ENCODE measurements at regions not wholly inside any gene's neighbourhood (a gene's known extent, or its start where the extent isn't known, plus 50 kb on each side); places are given as distances from the start of the nearest gene placed in this dataset.

DNA sequence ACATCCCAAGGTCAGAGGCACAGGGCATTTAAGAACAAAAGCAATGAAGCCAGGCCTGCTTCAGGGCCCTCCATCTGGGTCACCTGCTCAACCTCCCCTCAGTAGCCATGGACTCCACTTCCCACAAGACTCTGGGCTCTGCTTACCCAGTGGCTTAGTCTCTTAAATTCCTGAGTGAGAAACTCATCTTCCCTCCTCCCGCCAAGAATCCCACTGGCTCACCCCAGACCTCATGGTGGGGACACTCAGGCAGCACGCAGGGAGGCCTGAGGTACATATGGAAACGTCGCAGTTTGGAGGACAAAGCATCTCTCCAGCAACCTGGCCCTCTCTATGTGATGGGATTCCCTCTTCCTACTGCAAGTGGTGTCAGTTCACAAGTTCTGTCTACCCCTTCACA lies 326.7 kb upstream of the CDH5 start:
- FAIRE-seq (no peak), DNase-seq (ENCODE audit: insufficient read length, low spot score) (no peak)
- TF ChIP-seq, protein P1, sequence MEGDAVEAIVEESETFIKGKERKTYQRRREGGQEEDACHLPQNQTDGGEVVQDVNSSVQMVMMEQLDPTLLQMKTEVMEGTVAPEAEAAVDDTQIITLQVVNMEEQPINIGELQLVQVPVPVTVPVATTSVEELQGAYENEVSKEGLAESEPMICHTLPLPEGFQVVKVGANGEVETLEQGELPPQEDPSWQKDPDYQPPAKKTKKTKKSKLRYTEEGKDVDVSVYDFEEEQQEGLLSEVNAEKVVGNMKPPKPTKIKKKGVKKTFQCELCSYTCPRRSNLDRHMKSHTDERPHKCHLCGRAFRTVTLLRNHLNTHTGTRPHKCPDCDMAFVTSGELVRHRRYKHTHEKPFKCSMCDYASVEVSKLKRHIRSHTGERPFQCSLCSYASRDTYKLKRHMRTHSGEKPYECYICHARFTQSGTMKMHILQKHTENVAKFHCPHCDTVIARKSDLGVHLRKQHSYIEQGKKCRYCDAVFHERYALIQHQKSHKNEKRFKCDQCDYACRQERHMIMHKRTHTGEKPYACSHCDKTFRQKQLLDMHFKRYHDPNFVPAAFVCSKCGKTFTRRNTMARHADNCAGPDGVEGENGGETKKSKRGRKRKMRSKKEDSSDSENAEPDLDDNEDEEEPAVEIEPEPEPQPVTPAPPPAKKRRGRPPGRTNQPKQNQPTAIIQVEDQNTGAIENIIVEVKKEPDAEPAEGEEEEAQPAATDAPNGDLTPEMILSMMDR (IDR thresholded peaks at IDR 0.05; ENCODE audit: insufficient read depth, missing control alignments): no peak

GRCh38 chr16:66036793-66037715 lies 329.4 kb upstream of the CDH5 start:
- TF ChIP-seq, protein P1 (IDR thresholded peaks at IDR 0.05; ENCODE audit: insufficient read depth, missing control alignments): no peak
- FAIRE-seq (no peak), DNase-seq (ENCODE audit: insufficient read length, low spot score) (no peak)

- FAIRE-seq (no peak), DNase-seq (ENCODE audit: insufficient read length, low spot score) (no peak)
- TF ChIP-seq, protein P1 (IDR thresholded peaks at IDR 0.05; ENCODE audit: insufficient read depth, missing control alignments): no peak
These were observed 330.3 kb upstream of the CDH5 start for GRCh38 chr16:66036184-66036583.

- TF ChIP-seq, protein P1 (IDR thresholded peaks at IDR 0.05; ENCODE audit: insufficient read depth, missing control alignments): no peak
- FAIRE-seq: no peak
- DNase-seq (ENCODE audit: insufficient read length, low spot score): no peak
These were observed 331.4 kb upstream of the CDH5 start for GRCh38 chr16:66035096-66035495.

GRCh38 chr16:66032841-66033240 lies 333.6 kb upstream of the CDH5 start:
- no peak for FAIRE-seq
- no peak for DNase-seq (ENCODE audit: insufficient read length, low spot score)

DNA sequence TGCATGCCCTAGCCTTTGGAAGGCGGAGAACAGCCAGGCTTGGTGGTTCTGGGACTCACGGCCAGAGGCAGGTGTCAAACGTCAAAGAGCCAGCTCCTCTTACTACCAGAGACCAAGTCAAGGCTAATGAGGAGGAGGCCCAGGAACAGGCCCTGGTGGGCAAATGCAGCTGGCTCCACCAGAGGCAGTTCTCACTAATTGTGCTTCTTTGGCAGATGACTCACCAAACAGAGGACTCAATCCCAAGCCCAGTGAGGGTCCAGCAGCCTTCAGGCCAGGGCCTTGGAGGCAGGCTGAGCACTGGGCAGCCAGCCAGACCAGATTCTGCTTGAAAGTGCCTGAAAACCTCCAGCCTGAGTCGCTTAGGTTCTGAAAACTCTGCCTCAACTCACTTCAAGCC lies 336.5 kb upstream of the CDH5 start:
- TF ChIP-seq, protein P1 (IDR thresholded peaks at IDR 0.05; ENCODE audit: insufficient read depth, missing control alignments): no peak

More at GRCh38 chr16:66032841-66033240, 333.6 kb upstream of the CDH5 start:
- TF ChIP-seq, protein P1 (IDR thresholded peaks at IDR 0.05; ENCODE audit: insufficient read depth, missing control alignments): no peak

More for the DNA sequence above, 336.5 kb upstream of the CDH5 start:
- FAIRE-seq (no peak), DNase-seq (ENCODE audit: insufficient read length, low spot score) (no peak)

All from D721Med (cell line).